ENCODE measurements at regions not wholly inside any gene's neighbourhood (a gene's known extent, or its start where the extent isn't known, plus 50 kb on each side); places are given as distances from the start of the nearest gene placed in this dataset.

GRCh38 chr16:72388007-72388406, 216.1 kb upstream of the PMFBP1 start:
- Histone ChIP-seq H3K36me3 (no peaks in the 10 kb centered on the region), H3K27me3 (no peaks in the 10 kb centered on the region), H3K4me1 (no peaks in the 10 kb centered on the region), H3K27ac (no peak overlapping the region), H3K4me3 (no peak overlapping the region), H3K9me3 (no peaks in the 10 kb centered on the region)
- TF ChIP-seq POLR2AphosphoS5 (IDR thresholded peaks at IDR 0.05; ENCODE audit: insufficient read depth in 1 of 2, low read depth in 1 of 2) (no peak), POLR2A (IDR thresholded peaks at IDR 0.05) (no peak), CTCF (IDR thresholded peaks at IDR 0.05) (no peak)
- DNase-seq (ENCODE audit: extremely low spot score in 2 of 2) = no peak
- intact Hi-C loops (cut with DNase I) = no loop called here

GRCh38 chr16:72384651-72385050, 212.7 kb upstream of the PMFBP1 start:
- H3K27me3 ChIP-seq = no peaks in the 10 kb centered on the region
- H3K4me3 ChIP-seq = no peak overlapping the region
- no peaks in the 10 kb centered on the region for H3K36me3 ChIP-seq
- no peaks in the 10 kb centered on the region for H3K9me3 ChIP-seq
- intact Hi-C loops (cut with DNase I) = no loop called here
- H3K4me1 ChIP-seq = no peaks in the 10 kb centered on the region
- DNase-seq (ENCODE audit: extremely low spot score in 2 of 2) = no peak
- H3K27ac ChIP-seq = no peak overlapping the region
- TF ChIP-seq POLR2A (IDR thresholded peaks at IDR 0.05) (no peak), POLR2AphosphoS5 (IDR thresholded peaks at IDR 0.05; ENCODE audit: insufficient read depth in 1 of 2, low read depth in 1 of 2) (no peak), CTCF (IDR thresholded peaks at IDR 0.05) (no peak)

- Histone ChIP-seq H3K4me1 (no peaks in the 10 kb centered on the region), H3K27me3 (no peaks in the 10 kb centered on the region), H3K9me3 (no peaks in the 10 kb centered on the region), H3K27ac (no peak overlapping the region), H3K36me3 (no peaks in the 10 kb centered on the region), H3K4me3 (no peak overlapping the region)
- no peak for DNase-seq (ENCODE audit: extremely low spot score in 2 of 2)
- TF ChIP-seq POLR2A (IDR thresholded peaks at IDR 0.05) (no peak), POLR2AphosphoS5 (IDR thresholded peaks at IDR 0.05; ENCODE audit: insufficient read depth in 1 of 2, low read depth in 1 of 2) (no peak), CTCF (IDR thresholded peaks at IDR 0.05) (no peak)
- intact Hi-C loops (cut with DNase I) = no loop called here
These were observed 208.3 kb upstream of the PMFBP1 start for GRCh38 chr16:72380283-72380682.

- no peaks in the 10 kb centered on the region for H3K9me3 ChIP-seq
- TF ChIP-seq CTCF (IDR thresholded peaks at IDR 0.05) (no peak), POLR2AphosphoS5 (IDR thresholded peaks at IDR 0.05; ENCODE audit: insufficient read depth in 1 of 2, low read depth in 1 of 2) (no peak), POLR2A (IDR thresholded peaks at IDR 0.05) (no peak)
- no peak overlapping the region for H3K27ac ChIP-seq
- H3K36me3 ChIP-seq = no peaks in the 10 kb centered on the region
- intact Hi-C loops (cut with DNase I) = no loop called here
- no peak overlapping the region for H3K4me3 ChIP-seq
- H3K27me3 ChIP-seq = no peaks in the 10 kb centered on the region
- no peak for DNase-seq (ENCODE audit: extremely low spot score in 2 of 2)
- H3K4me1 ChIP-seq = no peaks in the 10 kb centered on the region
These were observed 201.2 kb upstream of the PMFBP1 start for GRCh38 chr16:72373201-72373600.

GRCh38 chr16:72372087-72373045, 200.4 kb upstream of the PMFBP1 start:
- no peaks in the 10 kb centered on the region for H3K4me1 ChIP-seq
- H3K27ac ChIP-seq = no peak overlapping the region
- no peaks in the 10 kb centered on the region for H3K36me3 ChIP-seq
- intact Hi-C loops (cut with DNase I) = no loop called here
- TF ChIP-seq POLR2A (IDR thresholded peaks at IDR 0.05) = no peak
- no peaks in the 10 kb centered on the region for H3K27me3 ChIP-seq
- DNase-seq (ENCODE audit: extremely low spot score in 2 of 2) = no peak
- H3K4me3 ChIP-seq = no peak overlapping the region
- no peaks in the 10 kb centered on the region for H3K9me3 ChIP-seq

All from vagina (tissue), 2 donors.